Esophagus squamous epithelium (tissue), 5 donors: ENCODE measurements at regions not wholly inside any gene's neighbourhood (a gene's known extent, or its start where the extent isn't known, plus 50 kb on each side); places are given as distances from the start of the nearest gene placed in this dataset.

Source experiments
- DNase-seq: peaks from one replicate; lab custom pipeline; 2025; lab: John Stamatoyannopoulos, UW
- H3K27ac ChIP-seq, 4 donors: fragments of 200-600 bp; sonication (generic); one replicate each; pipeline ENCODE4 v1.5.1; 2016 to 2019; ENCODE audit warnings: mild to moderate bottlenecking in 1 of 4
- H3K27me3 ChIP-seq, 4 donors: fragments of 200-600 bp; sonication (generic); 1 replicate in 3 of 4; 2 replicates in 1 of 4; pipeline versions ENCODE4 v1.5.1 to v1.6.0; 2017 to 2021; ENCODE audit warnings: antibody characterized with exemption in 1 of 4
- H3K36me3 ChIP-seq, 3 donors: fragments of 200-600 bp; sonication (generic); one replicate each; pipeline ENCODE4 v1.5.1; 2016 to 2019
- H3K4me1 ChIP-seq, 3 donors: fragments of 200-600 bp; sonication (generic); one replicate each; pipeline ENCODE4 v1.5.1; 2017 to 2019
- H3K4me3 ChIP-seq, 4 donors: fragments of 200-600 bp; sonication (generic); 1 replicate in 3 of 4; 2 replicates in 1 of 4; pipeline ENCODE4 v1.5.1; 2016 to 2019; ENCODE audit warnings: mild to moderate bottlenecking in 2 of 4, moderate library complexity in 1 of 4
- H3K9me3 ChIP-seq, 3 donors: fragments of 200-600 bp; sonication (generic); one replicate each; pipeline ENCODE4 v1.5.1; 2016 to 2019
- POLR2A ChIP-seq, 4 donors: fragments of 450-650 bp; IDR thresholded peaks; one replicate each; pipeline ENCODE4 v1.6.1; 2017; ENCODE audit warnings: antibody characterized with exemption in 4 of 4, mild to moderate bottlenecking in 4 of 4, moderate library complexity in 3 of 4
- WGBS, 2 donors: methylation state at CpG; one replicate each; pipeline ENCODE4 v1.1.5; 2018; 5-methylcytosine and 5-hydroxymethylcytosine counted together
- intact Hi-C: fragments of 100-400 bp; cut with DNase I; formaldehyde crosslinking; loops from one replicate; pipeline ENCODE4 v1.15.0; 2022
- TF ChIP-seq, protein P1 (sequence below), 6 experiments: fragments of 450-650 bp in 4 of 6; fragments of 200-600 bp in 2 of 6; sonication (generic) in 2 of 6; IDR thresholded peaks; one replicate each; pipeline ENCODE4 v1.5.1; 2016 to 2019; ENCODE audit warnings: antibody characterized with exemption in 6 of 6, mild to moderate bottlenecking in 4 of 6, moderate library complexity in 4 of 6
- donor health status: DM: yes; HTN: yes; CAD: no.

DNA sequence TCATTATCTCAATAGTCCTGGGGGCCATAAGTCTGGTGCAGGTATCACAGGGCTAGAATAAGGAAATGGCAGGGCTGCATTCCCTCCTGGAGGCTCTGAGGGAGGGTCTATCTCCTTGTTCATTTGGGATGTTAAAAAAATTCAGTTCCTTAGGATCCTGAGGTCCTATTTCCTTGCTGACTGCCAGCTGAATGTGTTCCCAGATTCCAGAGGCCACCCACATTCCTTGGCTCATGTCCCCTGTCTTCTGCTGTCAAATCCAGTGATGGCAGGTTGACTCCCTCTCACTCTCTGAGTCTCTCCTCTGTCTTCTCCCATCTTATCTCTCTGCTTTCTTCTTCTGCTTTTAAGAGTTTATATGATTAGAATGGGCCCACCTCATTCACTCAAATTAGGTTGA is 400.6 kb downstream of the PTPRU start:
- intact Hi-C loops: no loop called here
- peaks cover 0 to 18% (median 0%) of the 10 kb centered on the region in 4 donors for H3K27me3 ChIP-seq
- no peaks in the 10 kb centered on the region for H3K4me1 ChIP-seq
- no peaks in the 10 kb centered on the region for H3K9me3 ChIP-seq
- H3K36me3 ChIP-seq: no peaks in the 10 kb centered on the region
- no peak overlapping the region for H3K4me3 ChIP-seq
- TF ChIP-seq, protein P1, sequence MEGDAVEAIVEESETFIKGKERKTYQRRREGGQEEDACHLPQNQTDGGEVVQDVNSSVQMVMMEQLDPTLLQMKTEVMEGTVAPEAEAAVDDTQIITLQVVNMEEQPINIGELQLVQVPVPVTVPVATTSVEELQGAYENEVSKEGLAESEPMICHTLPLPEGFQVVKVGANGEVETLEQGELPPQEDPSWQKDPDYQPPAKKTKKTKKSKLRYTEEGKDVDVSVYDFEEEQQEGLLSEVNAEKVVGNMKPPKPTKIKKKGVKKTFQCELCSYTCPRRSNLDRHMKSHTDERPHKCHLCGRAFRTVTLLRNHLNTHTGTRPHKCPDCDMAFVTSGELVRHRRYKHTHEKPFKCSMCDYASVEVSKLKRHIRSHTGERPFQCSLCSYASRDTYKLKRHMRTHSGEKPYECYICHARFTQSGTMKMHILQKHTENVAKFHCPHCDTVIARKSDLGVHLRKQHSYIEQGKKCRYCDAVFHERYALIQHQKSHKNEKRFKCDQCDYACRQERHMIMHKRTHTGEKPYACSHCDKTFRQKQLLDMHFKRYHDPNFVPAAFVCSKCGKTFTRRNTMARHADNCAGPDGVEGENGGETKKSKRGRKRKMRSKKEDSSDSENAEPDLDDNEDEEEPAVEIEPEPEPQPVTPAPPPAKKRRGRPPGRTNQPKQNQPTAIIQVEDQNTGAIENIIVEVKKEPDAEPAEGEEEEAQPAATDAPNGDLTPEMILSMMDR (IDR thresholded peaks at IDR 0.05): no peak
- no peak for TF ChIP-seq POLR2A (IDR thresholded peaks at IDR 0.05)
- H3K27ac ChIP-seq: no peak overlapping the region
- DNase-seq: no peak

DNA sequence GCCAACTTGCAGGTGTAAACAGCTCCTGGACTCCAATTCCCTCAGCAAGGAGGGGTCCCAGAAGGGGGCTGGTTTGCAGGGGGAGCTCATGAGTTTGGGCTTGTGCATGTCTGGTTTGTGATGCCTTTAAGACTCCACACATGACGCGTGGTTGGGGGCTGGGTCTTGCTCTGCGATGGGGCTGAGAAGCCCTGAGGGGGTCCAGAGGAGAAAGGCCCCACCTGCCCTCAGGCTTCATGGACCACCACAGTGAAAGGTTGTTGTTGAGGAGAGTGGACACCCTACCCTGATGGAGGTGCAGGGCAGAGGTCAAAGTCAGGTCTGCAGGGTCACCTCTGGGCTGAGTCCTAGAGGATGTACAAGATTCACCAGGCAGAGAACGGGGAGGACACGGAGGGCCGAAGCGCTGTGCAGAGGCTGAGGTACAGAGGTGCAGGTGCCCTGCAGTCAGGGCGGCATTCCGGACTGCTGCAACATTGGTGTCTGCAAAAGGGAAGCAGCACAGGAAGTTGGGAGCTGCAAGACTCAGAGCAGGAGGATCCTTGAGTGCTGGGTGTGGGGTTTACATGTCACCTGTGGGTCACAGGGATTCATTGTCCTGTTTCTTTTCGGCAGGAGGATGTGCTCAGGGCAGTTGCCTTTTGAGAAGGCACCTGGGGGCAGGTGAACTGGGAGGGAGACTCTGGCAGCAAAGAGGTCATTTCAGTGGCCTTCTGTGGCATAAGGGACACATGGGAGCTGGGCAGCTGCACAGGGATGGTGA is 399.4 kb downstream of the PTPRU start:
- H3K36me3 ChIP-seq: no peaks in the 10 kb centered on the region
- H3K4me1 ChIP-seq: no peaks in the 10 kb centered on the region
- H3K27ac ChIP-seq: no peak overlapping the region
- intact Hi-C loops: no loop called here
- H3K27me3 ChIP-seq: peaks cover 0 to 12% (median 0%) of the 10 kb centered on the region in 4 donors
- no peak overlapping the region for H3K4me3 ChIP-seq
- 83 to 86% methylated on average over 6 to 10 of the region's 10 CpGs for WGBS, 2 donors
- no peaks in the 10 kb centered on the region for H3K9me3 ChIP-seq
- no peak for DNase-seq
- TF ChIP-seq, protein P1 (IDR thresholded peaks at IDR 0.05): no peak
- no peak for TF ChIP-seq POLR2A (IDR thresholded peaks at IDR 0.05)

DNA sequence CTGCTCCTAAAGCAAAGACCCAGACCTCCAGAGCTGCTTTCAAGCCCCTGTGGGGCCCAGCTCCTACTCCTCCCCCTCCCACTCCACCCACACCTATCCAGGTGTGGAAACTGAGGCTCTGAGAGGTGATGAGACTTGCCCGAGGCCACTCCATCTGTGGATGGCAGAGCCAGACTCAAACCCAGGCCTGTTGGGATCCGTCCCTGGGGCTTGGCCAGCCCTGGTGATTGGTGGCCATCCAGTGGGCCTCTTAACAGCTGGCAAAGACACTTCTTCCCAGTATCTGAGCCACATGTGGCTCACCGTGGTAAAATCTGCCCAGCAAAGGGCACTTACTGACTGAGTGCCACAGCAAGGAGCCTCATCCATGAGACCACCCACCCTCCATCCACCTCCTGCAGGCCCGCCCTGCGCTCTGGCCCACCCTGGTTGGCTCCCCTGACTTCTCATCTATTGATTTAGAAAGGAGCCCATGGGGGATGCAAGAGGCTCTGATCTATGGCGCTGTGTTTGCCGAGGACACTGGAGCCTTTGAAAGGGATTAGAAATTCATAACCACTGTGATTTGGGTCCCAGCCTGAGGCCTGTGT is 398.5 kb downstream of the PTPRU start:
- DNase-seq: no peak

DNA sequence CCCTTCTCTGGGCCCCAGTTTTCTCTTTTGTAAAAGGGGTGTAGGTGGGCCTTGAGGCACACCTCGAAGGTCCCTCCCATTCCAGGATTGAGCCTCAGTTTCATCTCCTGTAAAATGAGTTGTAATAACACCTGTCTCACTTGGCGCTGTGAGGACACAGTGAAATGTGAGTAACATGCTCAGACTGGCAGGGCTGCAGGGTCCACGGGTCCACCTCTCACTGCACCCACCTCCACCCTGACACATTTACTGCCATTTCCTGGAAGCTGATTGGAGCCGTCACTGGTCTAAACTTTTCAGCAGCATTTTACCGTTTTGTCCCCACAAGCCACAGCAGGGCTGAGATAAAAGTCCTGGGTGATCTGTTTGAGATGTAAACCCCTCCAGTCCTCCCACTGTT is 398.0 kb downstream of the PTPRU start:
- DNase-seq: no peak
- Histone ChIP-seq H3K36me3 (no peaks in the 10 kb centered on the region), H3K9me3 (no peaks in the 10 kb centered on the region), H3K27me3 (peaks cover 0 to 12% (median 0%) of the 10 kb centered on the region in 4 donors), H3K27ac (no peak overlapping the region), H3K4me3 (no peak overlapping the region), H3K4me1 (no peaks in the 10 kb centered on the region)
- WGBS, 2 donors: 32 to 38% methylated on average over 5 of the region's 5 CpGs
- intact Hi-C loops: no loop called here
- TF ChIP-seq POLR2A (IDR thresholded peaks at IDR 0.05): no peak
- TF ChIP-seq, protein P1 (IDR thresholded peaks at IDR 0.05): no peak

More for the DNA sequence above, 398.5 kb downstream of the PTPRU start:
- no peak overlapping the region for H3K27ac ChIP-seq
- no peaks in the 10 kb centered on the region for H3K36me3 ChIP-seq
- no peak for TF ChIP-seq POLR2A (IDR thresholded peaks at IDR 0.05)
- TF ChIP-seq, protein P1 (IDR thresholded peaks at IDR 0.05): no peak
- no peaks in the 10 kb centered on the region for H3K4me1 ChIP-seq
- H3K27me3 ChIP-seq: peaks cover 0 to 12% (median 0%) of the 10 kb centered on the region in 4 donors
- no peaks in the 10 kb centered on the region for H3K9me3 ChIP-seq
- 43 to 79% methylated on average over 1 to 6 of the region's 7 CpGs for WGBS, 2 donors
- no peak overlapping the region for H3K4me3 ChIP-seq
- intact Hi-C loops: no loop called here

DNA sequence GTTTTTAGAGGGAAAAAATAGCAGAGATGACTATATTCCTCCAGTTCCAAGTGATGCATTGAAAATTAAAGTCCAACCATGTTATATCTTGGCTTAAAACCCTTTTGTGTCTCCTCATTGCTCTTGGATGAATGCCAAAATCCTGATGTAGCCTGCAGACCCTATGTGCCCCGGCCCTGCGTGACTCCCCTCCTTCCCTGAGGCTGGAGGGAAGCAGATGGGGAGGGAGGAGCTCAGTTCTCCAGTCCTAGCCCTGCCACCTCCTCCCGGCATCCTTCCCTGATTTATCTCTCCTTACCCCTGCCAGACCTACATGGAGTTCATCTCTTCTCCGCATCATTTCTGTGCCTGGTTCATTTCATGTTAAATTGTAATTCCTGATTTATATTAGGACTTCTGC is 397.4 kb downstream of the PTPRU start:
- Histone ChIP-seq H3K27ac (no peak overlapping the region), H3K27me3 (peaks cover 0 to 12% (median 0%) of the 10 kb centered on the region in 4 donors), H3K36me3 (no peaks in the 10 kb centered on the region), H3K9me3 (no peaks in the 10 kb centered on the region), H3K4me3 (no peak overlapping the region), H3K4me1 (no peaks in the 10 kb centered on the region)
- TF ChIP-seq POLR2A (IDR thresholded peaks at IDR 0.05): no peak
- TF ChIP-seq, protein P1 (IDR thresholded peaks at IDR 0.05): no peak
- intact Hi-C loops: no loop called here
- no peak for DNase-seq
- WGBS, 2 donors: 34 to 57% methylated on average over 4 of the region's 4 CpGs
